GM12892 (cell line): ENCODE measurements at regions not wholly inside any gene's neighbourhood (a gene's known extent, or its start where the extent isn't known, plus 50 kb on each side); places are given as distances from the start of the nearest gene placed in this dataset.

Experiments used
- POLR2A ChIP-seq: IDR thresholded peaks from 2 replicates; pipeline ENCODE4 v1.6.1; 2011; ENCODE audit warnings: low read depth, low read length, control low read depth
- POLR2AphosphoS5 ChIP-seq: IDR thresholded peaks from 2 replicates; pipeline ENCODE4 v1.6.1; 2011; ENCODE audit warnings: low read depth, low read length, control low read depth
- TAF1 ChIP-seq: IDR thresholded peaks from 2 replicates; pipeline ENCODE4 v1.6.1; 2011; ENCODE audit warnings: low read depth, mild to moderate bottlenecking, control low read depth, low read length, borderline replicate concordance

DNA sequence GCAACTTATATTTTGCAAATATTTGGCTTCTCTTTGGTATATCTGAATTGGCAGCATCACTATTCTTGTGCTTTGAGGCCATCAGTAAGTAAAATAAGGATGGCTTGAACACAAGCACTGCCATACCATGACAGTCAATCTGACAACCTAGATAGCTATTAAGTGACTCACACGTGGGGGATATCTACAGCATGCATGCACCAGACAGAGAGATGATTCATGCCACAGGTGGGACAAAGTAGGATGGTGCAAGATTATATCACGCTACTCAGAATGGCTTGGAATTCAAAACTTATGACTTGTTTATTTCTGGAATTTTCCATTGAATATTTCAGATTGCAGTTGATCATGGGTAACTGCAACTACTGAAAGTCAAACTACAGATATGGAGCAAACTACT is 675.6 kb upstream of the MDGA2 start:
- TF ChIP-seq POLR2AphosphoS5 (no peak), TAF1 (no peak), POLR2A (no peak)
